Adrenal gland (tissue), 9 donors: ENCODE measurements at regions not wholly inside any gene's neighbourhood (a gene's known extent, or its start where the extent isn't known, plus 50 kb on each side); places are given as distances from the start of the nearest gene placed in this dataset.

Source experiments
- DNase-seq, 7 donors: peaks; one replicate each; pipeline ENCODE4 v3.0.0-alpha.2; 2019 to 2020
- H3K27ac ChIP-seq, 5 donors: fragments of 200-600 bp; sonication (generic) in 4 of 5; 1 replicate in 3 of 5; 2 replicates in 2 of 5; pipeline versions ENCODE4 v1.5.1 to v1.8.0; 2016 to 2020; ENCODE audit warnings: mild to moderate bottlenecking in 1 of 5
- H3K27me3 ChIP-seq: fragments of 200-600 bp; 2 replicates; pipeline ENCODE4 v1.8.0; 2021
- H3K36me3 ChIP-seq, 2 donors: fragments of 200-600 bp; replicated peaks in 1 of 2; 1 replicate in 1 of 2; 2 replicates in 1 of 2; pipeline versions ENCODE4 v1.5.1 to v1.8.0; 2018 to 2022
- H3K4me1 ChIP-seq, 2 donors: fragments of 200-600 bp; replicated peaks in 1 of 2; 1 replicate in 1 of 2; 2 replicates in 1 of 2; pipeline versions ENCODE4 v1.5.1 to v1.8.0; 2018 to 2021
- H3K4me3 ChIP-seq, 4 donors: fragments of 200-600 bp; sonication (generic) in 3 of 4; one replicate each; pipeline ENCODE4 v1.5.1; 2016 to 2018
- H3K9me3 ChIP-seq, 3 donors: fragments of 200-600 bp; sonication (generic) in 1 of 3; replicated peaks in 1 of 3; 1 replicate in 2 of 3; 2 replicates in 1 of 3; pipeline versions ENCODE4 v1.5.1 to v1.8.0; 2016 to 2021
- POLR2A ChIP-seq, 2 donors: fragments of 450-650 bp; IDR thresholded peaks; one replicate each; pipeline ENCODE4 v1.6.1; 2017; ENCODE audit warnings: antibody characterized with exemption in 2 of 2, mild to moderate bottlenecking in 2 of 2, moderate library complexity in 1 of 2
- WGBS, 4 donors: extraction: QIAGEN DNeasy Blood & Tissue Kit in 2 of 4; methylation state at CpG; one replicate each; pipeline versions ENCODE4 v1.1.5 to v1.1.7; 2013 to 2017; 5-methylcytosine and 5-hydroxymethylcytosine counted together
- intact Hi-C, 2 donors: fragments of 100-400 bp; cut with DNase I; formaldehyde crosslinking; loops; one replicate each; pipeline versions ENCODE4 v1.14.1 to v1.15.0; 2022 to 2023
- TF ChIP-seq, protein P1 (sequence below), 6 experiments: fragments of 450-650 bp in 4 of 6; fragments of 200-600 bp in 2 of 6; sonication (generic) in 1 of 6; IDR thresholded peaks; 1 replicate in 5 of 6; 2 replicates in 1 of 6; pipeline versions ENCODE4 v1.5.1 to v1.8.0; 2016 to 2021; ENCODE audit warnings: antibody characterized with exemption in 6 of 6, mild to moderate bottlenecking in 2 of 6, moderate library complexity in 1 of 6
- donor health status: healthy with polysubstance abuse.
- donor health status: Bipolar disorder and iron deficiency.
- donor health status: DM: yes; HTN: yes; CAD: no.
- donor health status: DM: no; HTN: no; CAD: no.
- donor health status: DM: no; HTN: no; CAD: no.

DNA sequence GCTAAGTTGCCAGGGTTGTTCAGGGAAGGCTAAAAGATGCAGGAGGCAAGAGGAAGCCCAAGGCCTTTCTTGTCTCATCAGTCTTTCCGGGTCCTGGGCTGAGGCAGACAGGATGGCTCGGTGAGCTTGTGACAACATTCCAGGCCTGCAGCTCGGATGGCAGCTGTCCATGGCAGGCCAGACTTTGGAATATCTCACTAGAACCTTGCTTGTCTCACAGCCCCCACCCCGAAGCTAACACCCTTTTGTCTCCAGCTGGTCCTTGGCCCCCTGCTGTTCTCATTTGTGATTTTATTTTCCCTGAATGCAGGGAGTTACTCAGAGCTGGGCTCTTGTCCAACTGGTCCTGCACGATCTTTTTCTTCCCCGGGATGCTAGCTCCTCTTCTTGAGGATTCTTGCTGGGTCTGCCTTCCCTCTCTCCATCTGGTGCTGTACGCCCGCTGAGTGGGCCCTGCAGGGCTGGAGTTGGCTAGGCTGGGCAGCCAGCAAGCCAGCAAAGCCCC lies 477.2 kb upstream of the CAMK1G start:
- no peak overlapping the region for H3K4me3 ChIP-seq
- no peaks in the 10 kb centered on the region for H3K9me3 ChIP-seq
- H3K27me3 ChIP-seq: no peaks in the 10 kb centered on the region
- H3K27ac ChIP-seq: no peak overlapping the region
- WGBS, 4 donors: 57 to 59% (median 58%) methylated on average over 8 of the region's 8 CpGs
- H3K4me1 ChIP-seq: no peaks in the 10 kb centered on the region
- DNase-seq: no peak
- H3K36me3 ChIP-seq: no peaks in the 10 kb centered on the region
- TF ChIP-seq, protein P1, sequence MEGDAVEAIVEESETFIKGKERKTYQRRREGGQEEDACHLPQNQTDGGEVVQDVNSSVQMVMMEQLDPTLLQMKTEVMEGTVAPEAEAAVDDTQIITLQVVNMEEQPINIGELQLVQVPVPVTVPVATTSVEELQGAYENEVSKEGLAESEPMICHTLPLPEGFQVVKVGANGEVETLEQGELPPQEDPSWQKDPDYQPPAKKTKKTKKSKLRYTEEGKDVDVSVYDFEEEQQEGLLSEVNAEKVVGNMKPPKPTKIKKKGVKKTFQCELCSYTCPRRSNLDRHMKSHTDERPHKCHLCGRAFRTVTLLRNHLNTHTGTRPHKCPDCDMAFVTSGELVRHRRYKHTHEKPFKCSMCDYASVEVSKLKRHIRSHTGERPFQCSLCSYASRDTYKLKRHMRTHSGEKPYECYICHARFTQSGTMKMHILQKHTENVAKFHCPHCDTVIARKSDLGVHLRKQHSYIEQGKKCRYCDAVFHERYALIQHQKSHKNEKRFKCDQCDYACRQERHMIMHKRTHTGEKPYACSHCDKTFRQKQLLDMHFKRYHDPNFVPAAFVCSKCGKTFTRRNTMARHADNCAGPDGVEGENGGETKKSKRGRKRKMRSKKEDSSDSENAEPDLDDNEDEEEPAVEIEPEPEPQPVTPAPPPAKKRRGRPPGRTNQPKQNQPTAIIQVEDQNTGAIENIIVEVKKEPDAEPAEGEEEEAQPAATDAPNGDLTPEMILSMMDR (IDR thresholded peaks at IDR 0.05): no peak
- no peak for TF ChIP-seq POLR2A (IDR thresholded peaks at IDR 0.05)
- intact Hi-C loops: no loop called here

DNA sequence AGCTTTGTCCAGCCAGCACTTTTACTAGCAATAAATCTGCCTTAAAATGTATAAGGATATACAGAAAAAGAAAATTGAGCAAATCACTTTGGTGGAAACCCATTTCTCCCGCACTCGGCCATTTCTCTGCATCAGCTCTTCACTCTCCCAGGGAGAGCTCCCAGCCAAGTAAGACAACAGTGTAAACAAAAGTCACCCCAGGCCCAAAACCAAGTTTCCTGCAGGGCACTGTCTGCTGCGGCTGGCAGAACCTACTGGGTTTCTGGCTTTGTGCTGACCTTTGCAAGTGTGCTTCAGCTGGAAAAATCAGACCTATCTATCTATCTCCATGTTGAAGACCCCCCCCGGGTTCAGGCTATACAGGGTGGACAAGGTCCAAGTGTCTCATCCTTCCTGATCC lies 476.7 kb upstream of the CAMK1G start:
- WGBS, 4 donors: 73 to 89% (median 86%) methylated on average over 4 of the region's 4 CpGs
- no peak for TF ChIP-seq POLR2A (IDR thresholded peaks at IDR 0.05)
- TF ChIP-seq, protein P1 (IDR thresholded peaks at IDR 0.05): no peak

GRCh38 chr1:209107535-209107934 lies 476.0 kb upstream of the CAMK1G start:
- DNase-seq: no peak
- Histone ChIP-seq H3K4me3 (no peak overlapping the region), H3K36me3 (no peaks in the 10 kb centered on the region), H3K4me1 (no peaks in the 10 kb centered on the region), H3K27me3 (no peaks in the 10 kb centered on the region), H3K9me3 (no peaks in the 10 kb centered on the region), H3K27ac (no peak overlapping the region)
- no peak for TF ChIP-seq POLR2A (IDR thresholded peaks at IDR 0.05)
- TF ChIP-seq, protein P1 (IDR thresholded peaks at IDR 0.05): no peak
- 75 to 89% (median 83%) methylated on average over 10 of the region's 10 CpGs for WGBS, 4 donors
- intact Hi-C loops: no loop called here

More for the DNA sequence above, 476.7 kb upstream of the CAMK1G start:
- Histone ChIP-seq H3K4me1 (no peaks in the 10 kb centered on the region), H3K36me3 (no peaks in the 10 kb centered on the region), H3K27ac (no peak overlapping the region), H3K9me3 (no peaks in the 10 kb centered on the region), H3K4me3 (no peak overlapping the region), H3K27me3 (no peaks in the 10 kb centered on the region)
- intact Hi-C loops: no loop called here
- no peak for DNase-seq

GRCh38 chr1:209109001-209109785 lies 474.3 kb upstream of the CAMK1G start:
- H3K4me3 ChIP-seq: no peak overlapping the region

More at GRCh38 chr1:209109001-209109785, 474.3 kb upstream of the CAMK1G start:
- Histone ChIP-seq H3K9me3 (no peaks in the 10 kb centered on the region), H3K4me1 (no peaks in the 10 kb centered on the region), H3K36me3 (no peaks in the 10 kb centered on the region), H3K27me3 (no peaks in the 10 kb centered on the region), H3K27ac (no peak overlapping the region)
- WGBS, 4 donors: 63 to 83% (median 68%) methylated on average over 2 of the region's 2 CpGs
- no peak for TF ChIP-seq POLR2A (IDR thresholded peaks at IDR 0.05)
- TF ChIP-seq, protein P1 (IDR thresholded peaks at IDR 0.05): no peak
- DNase-seq: no peak
- intact Hi-C loops: no loop called here
